ENCODE measurements at regions not wholly inside any gene's neighbourhood (a gene's known extent, or its start where the extent isn't known, plus 50 kb on each side); places are given as distances from the start of the nearest gene placed in this dataset.

GRCh38 chr1:80072563-80072962 is 1066.0 kb upstream of the ADGRL4 start:
- CTCF ChIA-PET = no interaction called here
- DNase-seq = no peak
- BruUV-seq (replicated peaks) = no TSS peak
- TF ChIP-seq CTCF (IDR thresholded peaks at IDR 0.05; ENCODE audit: unreplicated experiment) = no peak
- intact Hi-C loops (cut with micrococcal nuclease; ENCODE audit: unreplicated experiment) = no loop called here
- H3K4me1 Mint-ChIP-seq (ENCODE audit: low read depth, unreplicated experiment) = no peaks in the 10 kb centered on the region
- no peak overlapping the region for H3K27ac Mint-ChIP-seq (ENCODE audit: unreplicated experiment)
- H3K9me3 Mint-ChIP-seq (ENCODE audit: low read depth, unreplicated experiment) = no peaks in the 10 kb centered on the region
- H3K27me3 Mint-ChIP-seq (ENCODE audit: unreplicated experiment) = no peaks in the 10 kb centered on the region
- no peak overlapping the region for H3K4me3 Mint-ChIP-seq (ENCODE audit: low read depth, unreplicated experiment)
- H3K36me3 Mint-ChIP-seq (ENCODE audit: insufficient read depth, unreplicated experiment) = no peaks in the 10 kb centered on the region

GRCh38 chr1:80066060-80066459 is 1059.5 kb upstream of the ADGRL4 start:
- Mint-ChIP-seq H3K27me3 (ENCODE audit: unreplicated experiment) (no peaks in the 10 kb centered on the region), H3K4me3 (ENCODE audit: low read depth, unreplicated experiment) (no peak overlapping the region), H3K36me3 (ENCODE audit: insufficient read depth, unreplicated experiment) (no peaks in the 10 kb centered on the region), H3K27ac (ENCODE audit: unreplicated experiment) (no peak overlapping the region), H3K9me3 (ENCODE audit: low read depth, unreplicated experiment) (no peaks in the 10 kb centered on the region), H3K4me1 (ENCODE audit: low read depth, unreplicated experiment) (peaks cover 8% of the 10 kb centered on the region)
- DNase-seq = no peak
- CTCF ChIA-PET = no interaction called here
- no TSS peak for BruUV-seq (replicated peaks)
- intact Hi-C loops (cut with micrococcal nuclease; ENCODE audit: unreplicated experiment) = no loop called here
- no peak for TF ChIP-seq CTCF (IDR thresholded peaks at IDR 0.05; ENCODE audit: unreplicated experiment)

DNA sequence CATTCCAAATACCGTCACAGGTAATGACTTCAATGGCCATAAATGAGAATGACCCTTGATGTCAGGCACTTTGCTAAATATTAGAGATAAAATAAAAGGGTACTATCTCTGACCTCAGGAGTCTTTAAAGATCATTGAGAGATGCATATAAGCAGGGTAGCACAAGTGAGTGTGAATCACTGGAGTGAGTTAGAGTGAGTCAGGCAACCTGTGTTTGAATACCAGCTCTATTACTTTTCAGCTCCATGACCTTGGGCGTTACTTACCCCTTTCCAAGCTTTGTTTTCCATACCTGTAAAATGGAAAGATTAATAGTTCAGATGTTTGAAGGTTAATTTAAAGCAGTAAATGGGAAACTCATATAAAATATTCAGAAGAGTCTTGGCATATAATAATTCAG is 1058.0 kb upstream of the ADGRL4 start:
- H3K36me3 Mint-ChIP-seq (ENCODE audit: insufficient read depth, unreplicated experiment) = no peaks in the 10 kb centered on the region
- H3K9me3 Mint-ChIP-seq (ENCODE audit: low read depth, unreplicated experiment) = no peaks in the 10 kb centered on the region
- BruUV-seq (replicated peaks) = no TSS peak
- peaks cover 8% of the 10 kb centered on the region for H3K4me1 Mint-ChIP-seq (ENCODE audit: low read depth, unreplicated experiment)
- intact Hi-C loops (cut with micrococcal nuclease; ENCODE audit: unreplicated experiment) = no loop called here
- H3K4me3 Mint-ChIP-seq (ENCODE audit: low read depth, unreplicated experiment) = no peak overlapping the region
- no peaks in the 10 kb centered on the region for H3K27me3 Mint-ChIP-seq (ENCODE audit: unreplicated experiment)
- no peak for TF ChIP-seq CTCF (IDR thresholded peaks at IDR 0.05; ENCODE audit: unreplicated experiment)
- CTCF ChIA-PET = no interaction called here
- H3K27ac Mint-ChIP-seq (ENCODE audit: unreplicated experiment) = no peak overlapping the region
- no peak for DNase-seq

GRCh38 chr1:80059940-80060339 is 1053.4 kb upstream of the ADGRL4 start:
- no peak for DNase-seq
- CTCF ChIA-PET = no interaction called here
- Mint-ChIP-seq H3K27me3 (ENCODE audit: unreplicated experiment) (no peaks in the 10 kb centered on the region), H3K4me1 (ENCODE audit: low read depth, unreplicated experiment) (no peaks in the 10 kb centered on the region), H3K27ac (ENCODE audit: unreplicated experiment) (no peak overlapping the region), H3K36me3 (ENCODE audit: insufficient read depth, unreplicated experiment) (no peaks in the 10 kb centered on the region), H3K4me3 (ENCODE audit: low read depth, unreplicated experiment) (no peak overlapping the region), H3K9me3 (ENCODE audit: low read depth, unreplicated experiment) (no peaks in the 10 kb centered on the region)
- BruUV-seq (replicated peaks) = no TSS peak
- intact Hi-C loops (cut with micrococcal nuclease; ENCODE audit: unreplicated experiment) = no loop called here
- no peak for TF ChIP-seq CTCF (IDR thresholded peaks at IDR 0.05; ENCODE audit: unreplicated experiment)

- CTCF ChIA-PET = no interaction called here
- H3K4me1 Mint-ChIP-seq (ENCODE audit: low read depth, unreplicated experiment) = no peaks in the 10 kb centered on the region
- BruUV-seq (replicated peaks) = no TSS peak
- H3K4me3 Mint-ChIP-seq (ENCODE audit: low read depth, unreplicated experiment) = no peak overlapping the region
- TF ChIP-seq CTCF (IDR thresholded peaks at IDR 0.05; ENCODE audit: unreplicated experiment) = no peak
- DNase-seq = no peak
- H3K27ac Mint-ChIP-seq (ENCODE audit: unreplicated experiment) = no peak overlapping the region
- no peaks in the 10 kb centered on the region for H3K36me3 Mint-ChIP-seq (ENCODE audit: insufficient read depth, unreplicated experiment)
- intact Hi-C loops (cut with micrococcal nuclease; ENCODE audit: unreplicated experiment) = no loop called here
- H3K9me3 Mint-ChIP-seq (ENCODE audit: low read depth, unreplicated experiment) = peaks cover 2% of the 10 kb centered on the region
- H3K27me3 Mint-ChIP-seq (ENCODE audit: unreplicated experiment) = no peaks in the 10 kb centered on the region
Observed at GRCh38 chr1:80056179-80056578, 1049.6 kb upstream of the ADGRL4 start.
